ENCODE measurements at regions not wholly inside any gene's neighbourhood (a gene's known extent, or its start where the extent isn't known, plus 50 kb on each side); places are given as distances from the start of the nearest gene placed in this dataset.

DNA sequence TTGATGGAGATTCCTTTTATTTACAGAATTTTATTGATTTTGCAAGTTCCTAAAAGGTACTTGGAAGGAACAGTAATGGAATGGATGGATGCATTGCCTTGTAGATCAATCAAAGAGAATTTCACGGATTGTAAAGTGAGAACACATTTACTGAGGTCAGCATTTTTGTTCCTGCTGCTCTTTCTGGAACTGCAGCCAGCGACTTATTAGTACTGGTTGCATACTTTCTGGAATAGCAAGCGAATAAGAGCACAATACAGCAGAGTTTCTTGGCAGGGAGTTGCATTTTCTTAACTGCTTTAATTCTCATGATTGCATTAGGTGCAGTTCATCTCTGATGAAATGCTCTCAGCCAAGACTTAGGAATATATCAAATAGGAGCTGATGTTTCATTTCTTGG lies 106.1 kb upstream of the CHODL start:
- Histone ChIP-seq H3K4me1 (ENCODE audit: control insufficient read depth, low read length) (no peaks in the 10 kb centered on the region), H3K9me3 (ENCODE audit: control insufficient read depth, insufficient read depth, low read length) (no peaks in the 10 kb centered on the region), H3K36me3 (ENCODE audit: control insufficient read depth, low read length) (no peaks in the 10 kb centered on the region), H3K4me2 (ENCODE audit: low read length) (no peak overlapping the region), H3K27ac (ENCODE audit: low read depth, low read length) (no peak overlapping the region), H3F3A (ENCODE audit: control insufficient read depth, insufficient read depth) (no peaks in the 10 kb centered on the region), H3K9me2 (replicated peaks; ENCODE audit: control insufficient read depth, low read length) (no peaks in the 10 kb centered on the region), H3K4me3 (ENCODE audit: low read length) (no peak overlapping the region), H4K20me1 (ENCODE audit: control insufficient read depth, insufficient read depth, low read depth, low read length) (no peaks in the 10 kb centered on the region), H3K27me3 (ENCODE audit: control insufficient read depth, low read length) (no peaks in the 10 kb centered on the region), H3K79me2 (ENCODE audit: control insufficient read depth, low read length) (no peaks in the 10 kb centered on the region)
- TF ChIP-seq EZH2phosphoT487 (IDR thresholded peaks at IDR 0.05; ENCODE audit: borderline replicate concordance, low read length) (no peak), CTCF (IDR thresholded peaks at IDR 0.05; ENCODE audit: low read depth, low read length, poor library complexity, severe bottlenecking) (no peak)

- H3K4me2 ChIP-seq (ENCODE audit: low read length) = no peak overlapping the region
- no peaks in the 10 kb centered on the region for H3K9me3 ChIP-seq (ENCODE audit: control insufficient read depth, insufficient read depth, low read length)
- H3K27me3 ChIP-seq (ENCODE audit: control insufficient read depth, low read length) = no peaks in the 10 kb centered on the region
- TF ChIP-seq EZH2phosphoT487 (IDR thresholded peaks at IDR 0.05; ENCODE audit: borderline replicate concordance, low read length) (no peak), CTCF (IDR thresholded peaks at IDR 0.05; ENCODE audit: low read depth, low read length, poor library complexity, severe bottlenecking) (no peak)
- H3F3A ChIP-seq (ENCODE audit: control insufficient read depth, insufficient read depth) = no peaks in the 10 kb centered on the region
- no peaks in the 10 kb centered on the region for H4K20me1 ChIP-seq (ENCODE audit: control insufficient read depth, insufficient read depth, low read depth, low read length)
- no peaks in the 10 kb centered on the region for H3K79me2 ChIP-seq (ENCODE audit: control insufficient read depth, low read length)
- H3K27ac ChIP-seq (ENCODE audit: low read depth, low read length) = no peak overlapping the region
- no peaks in the 10 kb centered on the region for H3K36me3 ChIP-seq (ENCODE audit: control insufficient read depth, low read length)
- H3K9me2 ChIP-seq (replicated peaks; ENCODE audit: control insufficient read depth, low read length) = no peaks in the 10 kb centered on the region
- no peak overlapping the region for H3K4me3 ChIP-seq (ENCODE audit: low read length)
- H3K4me1 ChIP-seq (ENCODE audit: control insufficient read depth, low read length) = no peaks in the 10 kb centered on the region
These were observed 115.1 kb upstream of the CHODL start for GRCh38 chr21:18129526-18129925.

DNA sequence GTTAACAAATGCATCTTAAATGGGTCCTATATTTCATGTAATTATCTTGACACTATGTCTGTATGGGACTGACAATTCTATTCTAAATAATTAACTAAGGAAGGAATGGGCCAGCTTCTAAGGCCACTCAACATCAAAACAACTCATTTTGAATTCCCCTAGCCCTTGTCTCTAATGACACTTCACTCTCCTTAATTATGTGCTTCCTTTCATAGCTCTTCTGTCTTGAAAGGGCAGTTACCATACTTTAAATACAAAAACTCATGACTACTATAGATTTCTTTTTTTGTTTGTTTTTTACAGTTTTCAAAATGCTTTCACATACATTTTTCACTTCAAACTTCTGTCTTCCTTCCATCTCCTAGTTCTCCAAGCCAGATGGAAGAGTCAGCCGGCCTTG lies 126.1 kb upstream of the CHODL start:
- Histone ChIP-seq H3K79me2 (ENCODE audit: control insufficient read depth, low read length) (no peaks in the 10 kb centered on the region), H4K20me1 (ENCODE audit: control insufficient read depth, insufficient read depth, low read depth, low read length) (no peaks in the 10 kb centered on the region), H3K4me2 (ENCODE audit: low read length) (no peak overlapping the region), H3K36me3 (ENCODE audit: control insufficient read depth, low read length) (no peaks in the 10 kb centered on the region), H3K9me2 (replicated peaks; ENCODE audit: control insufficient read depth, low read length) (no peaks in the 10 kb centered on the region), H3K4me3 (ENCODE audit: low read length) (no peak overlapping the region), H3K27me3 (ENCODE audit: control insufficient read depth, low read length) (no peaks in the 10 kb centered on the region), H3K9me3 (ENCODE audit: control insufficient read depth, insufficient read depth, low read length) (no peaks in the 10 kb centered on the region), H3K4me1 (ENCODE audit: control insufficient read depth, low read length) (no peaks in the 10 kb centered on the region), H3K27ac (ENCODE audit: low read depth, low read length) (no peak overlapping the region), H3F3A (ENCODE audit: control insufficient read depth, insufficient read depth) (no peaks in the 10 kb centered on the region)
- TF ChIP-seq CTCF (IDR thresholded peaks at IDR 0.05; ENCODE audit: low read depth, low read length, poor library complexity, severe bottlenecking) (no peak), EZH2phosphoT487 (IDR thresholded peaks at IDR 0.05; ENCODE audit: borderline replicate concordance, low read length) (no peak)

GRCh38 chr21:18117176-18117575 lies 127.5 kb upstream of the CHODL start:
- no peak overlapping the region for H3K4me3 ChIP-seq (ENCODE audit: low read length)
- no peak overlapping the region for H3K4me2 ChIP-seq (ENCODE audit: low read length)
- H3F3A ChIP-seq (ENCODE audit: control insufficient read depth, insufficient read depth) = no peaks in the 10 kb centered on the region
- TF ChIP-seq EZH2phosphoT487 (IDR thresholded peaks at IDR 0.05; ENCODE audit: borderline replicate concordance, low read length) (no peak), CTCF (IDR thresholded peaks at IDR 0.05; ENCODE audit: low read depth, low read length, poor library complexity, severe bottlenecking) (no peak)
- H3K27me3 ChIP-seq (ENCODE audit: control insufficient read depth, low read length) = no peaks in the 10 kb centered on the region
- no peaks in the 10 kb centered on the region for H3K4me1 ChIP-seq (ENCODE audit: control insufficient read depth, low read length)
- H3K9me2 ChIP-seq (replicated peaks; ENCODE audit: control insufficient read depth, low read length) = no peaks in the 10 kb centered on the region
- no peaks in the 10 kb centered on the region for H3K36me3 ChIP-seq (ENCODE audit: control insufficient read depth, low read length)
- H4K20me1 ChIP-seq (ENCODE audit: control insufficient read depth, insufficient read depth, low read depth, low read length) = no peaks in the 10 kb centered on the region
- no peaks in the 10 kb centered on the region for H3K9me3 ChIP-seq (ENCODE audit: control insufficient read depth, insufficient read depth, low read length)
- H3K79me2 ChIP-seq (ENCODE audit: control insufficient read depth, low read length) = no peaks in the 10 kb centered on the region
- H3K27ac ChIP-seq (ENCODE audit: low read depth, low read length) = no peak overlapping the region

Data from DOHH2 (cell line).